ENCODE measurements at regions not wholly inside any gene's neighbourhood (a gene's known extent, or its start where the extent isn't known, plus 50 kb on each side); places are given as distances from the start of the nearest gene placed in this dataset.

DNA sequence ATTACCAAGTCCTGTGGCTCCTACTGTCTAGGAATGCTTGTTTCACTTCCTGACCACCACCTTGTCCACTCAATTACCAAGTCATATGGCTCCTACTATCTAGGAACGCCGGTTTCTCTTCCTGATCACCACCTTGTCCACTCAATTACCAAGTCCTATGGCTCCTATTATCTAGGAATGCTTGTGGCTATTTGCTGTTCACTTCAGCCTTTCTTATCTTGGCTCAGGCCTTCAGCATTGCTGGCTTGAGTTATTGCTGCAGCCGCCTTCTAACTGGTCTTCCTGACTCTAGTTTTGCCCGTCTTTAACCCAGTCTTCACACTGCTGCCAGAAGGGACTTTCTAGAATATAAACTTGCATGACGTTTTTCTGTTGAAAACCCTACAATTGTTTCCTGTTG lies 82.5 kb upstream of the GAREM1 start (continued):
- TF ChIP-seq, protein P1, sequence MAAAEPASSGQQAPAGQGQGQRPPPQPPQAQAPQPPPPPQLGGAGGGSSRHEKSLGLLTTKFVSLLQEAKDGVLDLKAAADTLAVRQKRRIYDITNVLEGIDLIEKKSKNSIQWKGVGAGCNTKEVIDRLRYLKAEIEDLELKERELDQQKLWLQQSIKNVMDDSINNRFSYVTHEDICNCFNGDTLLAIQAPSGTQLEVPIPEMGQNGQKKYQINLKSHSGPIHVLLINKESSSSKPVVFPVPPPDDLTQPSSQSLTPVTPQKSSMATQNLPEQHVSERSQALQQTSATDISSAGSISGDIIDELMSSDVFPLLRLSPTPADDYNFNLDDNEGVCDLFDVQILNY (CRISPR knock-in tag; IDR thresholded peaks at IDR 0.05) = no peak
- TF ChIP-seq STAT6 (CRISPR knock-in tag; conservative IDR thresholded peaks at IDR 0.05; ENCODE audit: low read depth) (no peak), GTF2I (CRISPR knock-in tag; conservative IDR thresholded peaks at IDR 0.05) (no peak), CBFB (CRISPR knock-in tag; IDR thresholded peaks at IDR 0.05; ENCODE audit: low read depth) (no peak)

- DNase-seq (ENCODE audit: low spot score) (peak; percentile 67), ATAC-seq (peak; percentile 71)
- Mint-ChIP-seq H3K27me3 (ENCODE audit: low read depth) (no peaks in the 10 kb centered on the region), H3K9me3 (no peaks in the 10 kb centered on the region), H3K27ac (no peak overlapping the region; the same call in 1 of the 2 replicates), H3K36me3 (no peaks in the 10 kb centered on the region), H3K4me1 (peaks cover 47% of the 10 kb centered on the region), H3K4me3 (no peak overlapping the region)
- POLR2A ChIA-PET = no interaction called here
- CTCF ChIA-PET = interaction anchor here (0.5 to 7.1 kb wide), 18 partner anchors 10 to 395 kb away, joined by 3 to 109 read pairs (median 5); partner anchors contain the start of gene GAREM1
- TF ChIP-seq CREM (CRISPR knock-in tag; IDR thresholded peaks at IDR 0.05) (no peak), CTCF (IDR thresholded peaks at IDR 0.05) (peak; percentile 69)
Measured at GRCh38 chr18:32552421-32553030, 81.8 kb upstream of the GAREM1 start.

GRCh38 chr18:32550963-32551362 lies 80.3 kb upstream of the GAREM1 start:
- DNase-seq (ENCODE audit: low spot score) (peak; percentile 57), ATAC-seq (peak; percentile 61)
- Mint-ChIP-seq H3K27ac (peak overlapping the region; percentile 36; the same call in 1 of the 2 replicates), H3K36me3 (no peaks in the 10 kb centered on the region), H3K9me3 (no peaks in the 10 kb centered on the region), H3K27me3 (ENCODE audit: low read depth) (no peaks in the 10 kb centered on the region), H3K4me1 (peaks cover 41% of the 10 kb centered on the region), H3K4me3 (no peak overlapping the region)
- ChIA-PET CTCF (interaction anchor here (0.5 to 7.1 kb wide), 18 partner anchors 9 to 397 kb away, joined by 3 to 109 read pairs (median 4); partner anchors contain the start of gene GAREM1), POLR2A (no interaction called here)
- TF ChIP-seq ESRRA (CRISPR knock-in tag; IDR thresholded peaks at IDR 0.05; ENCODE audit: borderline replicate concordance) (no peak), NFYB (CRISPR knock-in tag; conservative IDR thresholded peaks at IDR 0.05; ENCODE audit: low read depth) (no peak), ZNF416 (CRISPR knock-in tag; IDR thresholded peaks at IDR 0.05) (no peak), USF1 (CRISPR knock-in tag; IDR thresholded peaks at IDR 0.05) (no peak), IRF1 (CRISPR knock-in tag; IDR thresholded peaks at IDR 0.05) (no peak), ZNF121 (CRISPR knock-in tag; IDR thresholded peaks at IDR 0.05) (no peak), NR3C1 (CRISPR knock-in tag; conservative IDR thresholded peaks at IDR 0.05; ENCODE audit: low read depth) (no peak), ZNF671 (CRISPR knock-in tag; IDR thresholded peaks at IDR 0.05) (no peak), ZNF232 (CRISPR knock-in tag; IDR thresholded peaks at IDR 0.05) (no peak), FOXP1 (CRISPR knock-in tag; IDR thresholded peaks at IDR 0.05; ENCODE audit: borderline replicate concordance) (no peak), CREM (CRISPR knock-in tag; IDR thresholded peaks at IDR 0.05) (no peak)
- TF ChIP-seq, protein P2, sequence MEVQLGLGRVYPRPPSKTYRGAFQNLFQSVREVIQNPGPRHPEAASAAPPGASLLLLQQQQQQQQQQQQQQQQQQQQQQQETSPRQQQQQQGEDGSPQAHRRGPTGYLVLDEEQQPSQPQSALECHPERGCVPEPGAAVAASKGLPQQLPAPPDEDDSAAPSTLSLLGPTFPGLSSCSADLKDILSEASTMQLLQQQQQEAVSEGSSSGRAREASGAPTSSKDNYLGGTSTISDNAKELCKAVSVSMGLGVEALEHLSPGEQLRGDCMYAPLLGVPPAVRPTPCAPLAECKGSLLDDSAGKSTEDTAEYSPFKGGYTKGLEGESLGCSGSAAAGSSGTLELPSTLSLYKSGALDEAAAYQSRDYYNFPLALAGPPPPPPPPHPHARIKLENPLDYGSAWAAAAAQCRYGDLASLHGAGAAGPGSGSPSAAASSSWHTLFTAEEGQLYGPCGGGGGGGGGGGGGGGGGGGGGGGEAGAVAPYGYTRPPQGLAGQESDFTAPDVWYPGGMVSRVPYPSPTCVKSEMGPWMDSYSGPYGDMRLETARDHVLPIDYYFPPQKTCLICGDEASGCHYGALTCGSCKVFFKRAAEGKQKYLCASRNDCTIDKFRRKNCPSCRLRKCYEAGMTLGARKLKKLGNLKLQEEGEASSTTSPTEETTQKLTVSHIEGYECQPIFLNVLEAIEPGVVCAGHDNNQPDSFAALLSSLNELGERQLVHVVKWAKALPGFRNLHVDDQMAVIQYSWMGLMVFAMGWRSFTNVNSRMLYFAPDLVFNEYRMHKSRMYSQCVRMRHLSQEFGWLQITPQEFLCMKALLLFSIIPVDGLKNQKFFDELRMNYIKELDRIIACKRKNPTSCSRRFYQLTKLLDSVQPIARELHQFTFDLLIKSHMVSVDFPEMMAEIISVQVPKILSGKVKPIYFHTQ (CRISPR knock-in tag; IDR thresholded peaks at IDR 0.05) = no peak
- TF ChIP-seq, protein P3, sequence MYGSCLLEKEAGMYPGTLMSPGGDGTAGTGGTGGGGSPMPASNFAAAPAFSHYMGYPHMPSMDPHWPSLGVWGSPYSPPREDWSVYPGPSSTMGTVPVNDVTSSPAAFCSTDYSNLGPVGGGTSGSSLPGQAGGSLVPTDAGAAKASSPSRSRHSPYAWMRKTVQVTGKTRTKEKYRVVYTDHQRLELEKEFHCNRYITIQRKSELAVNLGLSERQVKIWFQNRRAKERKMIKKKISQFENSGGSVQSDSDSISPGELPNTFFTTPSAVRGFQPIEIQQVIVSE (CRISPR knock-in tag; IDR thresholded peaks at IDR 0.05; ENCODE audit: borderline replicate concordance) = no peak
- TF ChIP-seq, protein P4, sequence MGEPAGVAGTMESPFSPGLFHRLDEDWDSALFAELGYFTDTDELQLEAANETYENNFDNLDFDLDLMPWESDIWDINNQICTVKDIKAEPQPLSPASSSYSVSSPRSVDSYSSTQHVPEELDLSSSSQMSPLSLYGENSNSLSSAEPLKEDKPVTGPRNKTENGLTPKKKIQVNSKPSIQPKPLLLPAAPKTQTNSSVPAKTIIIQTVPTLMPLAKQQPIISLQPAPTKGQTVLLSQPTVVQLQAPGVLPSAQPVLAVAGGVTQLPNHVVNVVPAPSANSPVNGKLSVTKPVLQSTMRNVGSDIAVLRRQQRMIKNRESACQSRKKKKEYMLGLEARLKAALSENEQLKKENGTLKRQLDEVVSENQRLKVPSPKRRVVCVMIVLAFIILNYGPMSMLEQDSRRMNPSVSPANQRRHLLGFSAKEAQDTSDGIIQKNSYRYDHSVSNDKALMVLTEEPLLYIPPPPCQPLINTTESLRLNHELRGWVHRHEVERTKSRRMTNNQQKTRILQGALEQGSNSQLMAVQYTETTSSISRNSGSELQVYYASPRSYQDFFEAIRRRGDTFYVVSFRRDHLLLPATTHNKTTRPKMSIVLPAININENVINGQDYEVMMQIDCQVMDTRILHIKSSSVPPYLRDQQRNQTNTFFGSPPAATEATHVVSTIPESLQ (CRISPR knock-in tag; IDR thresholded peaks at IDR 0.05) = no peak
- TF ChIP-seq, protein P1 (CRISPR knock-in tag; IDR thresholded peaks at IDR 0.05) = no peak

All from WTC11 (cell line).